HCT116 (cell line): ENCODE measurements at regions not wholly inside any gene's neighbourhood (a gene's known extent, or its start where the extent isn't known, plus 50 kb on each side); places are given as distances from the start of the nearest gene placed in this dataset.

Experiments
- ATAC-seq: fragments of 200-7000 bp; cut with Tn5 transposase; 2 replicates; pipeline ENCODE4 v1.9.1; 2020; ENCODE audit warnings: mild to moderate bottlenecking, moderate library complexity
- BruUV-seq: library from RNA; stranded (reverse); fragments of 400-500 nt; replicated peaks from 2 replicates; lab custom pipeline; 2021; lab: Mats Ljungman, UMichigan
- CTCF ChIA-PET: fragments of 300-600 bp; sonication (Branson Sonifier 250); formaldehyde crosslinking; loops from one replicate; lab custom pipeline; 2021; ENCODE audit warnings: antibody characterized with exemption; lab: Charles Lee
- POLR2A ChIA-PET: fragments of 300-600, 350-600 bp; sonication (Branson Sonifier 250); formaldehyde crosslinking; loops from one replicate; lab custom pipeline; 2021; ENCODE audit warnings: antibody characterized with exemption; lab: Charles Lee
- RAD21 ChIA-PET, 2 experiments: fragments of 300-600 bp; sonication (Branson Sonifier 250); formaldehyde crosslinking; loops; one replicate each; lab custom pipeline; 2023; ENCODE audit warnings: low total read pairs in 2 of 2; ENCODE audit not compliant: uncharacterized antibody in 2 of 2, unreplicated experiment in 2 of 2, low non-redundant PET in 1 of 2; lab: Charles Lee
- DNase-seq: peaks from one replicate; pipeline ENCODE4 v3.0.0-alpha.2; 2010; ENCODE audit warnings: low read depth, low spot score
- H2AFZ ChIP-seq: fragments of 200-600 bp; shearing (Covaris generic), sonication (generic); 2 replicates; pipeline ENCODE4 v1.6.1; 2017; ENCODE audit warnings: low read depth, mixed run types, mixed read lengths, antibody characterized with exemption, low read length; ENCODE audit not compliant: poor library complexity, severe bottlenecking
- H3K27ac ChIP-seq: 2 replicates; pipeline ENCODE4 v1.5.1; 2012; ENCODE audit warnings: low read depth, low read length
- H3K27me3 ChIP-seq: fragments of 200-600 bp; sonication (generic); 2 replicates; pipeline ENCODE4 v1.6.1; 2016; ENCODE audit warnings: mixed run types, low read length, mixed read lengths; ENCODE audit not compliant: insufficient read depth
- H3K36me3 ChIP-seq, 2 experiments: fragments of 200-500 bp in 1 of 2; fragments of 200-600 bp in 1 of 2; sonication (Bioruptor generic) in 1 of 2; sonication (generic) in 1 of 2; 2 replicates each; pipeline versions ENCODE4 v1.5.1 to v1.6.1; 2014 to 2016; ENCODE audit warnings: low read length in 2 of 2, inconsistent platforms in 1 of 2, mixed read lengths in 1 of 2, mixed run types in 1 of 2; ENCODE audit not compliant: insufficient read depth in 2 of 2, control insufficient read depth in 1 of 2
- H3K4me1 ChIP-seq, 2 experiments: fragments of 200-600 bp in 1 of 2; sonication (generic) in 1 of 2; 2 replicates each; pipeline versions ENCODE4 v1.5.1 to v1.6.1; 2012 to 2017; ENCODE audit warnings: low read length in 2 of 2, inconsistent platforms in 1 of 2, mild to moderate bottlenecking in 1 of 2, mixed read lengths in 1 of 2, mixed run types in 1 of 2, moderate library complexity in 1 of 2; ENCODE audit not compliant: insufficient read depth in 2 of 2, control insufficient read depth in 1 of 2
- H3K4me2 ChIP-seq: fragments of 200-600 bp; sonication (generic); 2 replicates; pipeline ENCODE4 v1.6.1; 2017; ENCODE audit warnings: mixed run types, low read length, mixed read lengths
- H3K4me3 ChIP-seq, 2 experiments: fragments of 200-600 bp in 1 of 2; sonication (generic) in 1 of 2; replicated peaks in 1 of 2; 2 replicates each; pipeline ENCODE4 v1.5.1; 2011 to 2016; ENCODE audit warnings: low read length in 2 of 2, control low read depth in 1 of 2, low read depth in 1 of 2, mild to moderate bottlenecking in 1 of 2, mixed read lengths in 1 of 2, mixed run types in 1 of 2
- H3K79me2 ChIP-seq: fragments of 200-600 bp; sonication (generic); 2 replicates; pipeline ENCODE4 v1.6.1; 2017; ENCODE audit warnings: mild to moderate bottlenecking, mixed run types, low read length, moderate library complexity, mixed read lengths; ENCODE audit not compliant: insufficient read depth
- H3K9ac ChIP-seq: fragments of 200-600 bp; sonication (generic); 2 replicates; pipeline ENCODE4 v1.6.1; 2016; ENCODE audit warnings: low read length, mixed read lengths
- H3K9me2 ChIP-seq: fragments of 200-600 bp; sonication (generic), shearing (Covaris generic); 2 replicates; pipeline ENCODE4 v1.6.1; 2017; ENCODE audit warnings: mixed run types, mild to moderate bottlenecking, moderate library complexity; ENCODE audit not compliant: insufficient read depth
- H3K9me3 ChIP-seq, 2 experiments: fragments of 200-500 bp in 1 of 2; fragments of 200-600 bp in 1 of 2; sonication (Bioruptor generic) in 1 of 2; sonication (generic) in 1 of 2; 2 replicates each; pipeline ENCODE4 v1.6.1; 2014 to 2017; ENCODE audit warnings: low read length in 2 of 2, mixed read lengths in 2 of 2, inconsistent platforms in 1 of 2, low read depth in 1 of 2, mild to moderate bottlenecking in 1 of 2, mixed run types in 1 of 2, moderate library complexity in 1 of 2; ENCODE audit not compliant: control insufficient read depth in 1 of 2, insufficient read depth in 1 of 2
- H4K20me1 ChIP-seq: fragments of 200-600 bp; sonication (generic), shearing (Covaris generic); 2 replicates; pipeline ENCODE4 v1.6.1; 2017; ENCODE audit warnings: mixed run types, mild to moderate bottlenecking, moderate library complexity; ENCODE audit not compliant: insufficient read depth
- CBX3 ChIP-seq: IDR thresholded peaks from 2 replicates; pipeline ENCODE4 v1.6.1; 2012; ENCODE audit warnings: low read depth
- CEBPB ChIP-seq: IDR thresholded peaks from 2 replicates; pipeline ENCODE4 v1.6.1; 2012; ENCODE audit warnings: low read depth
- ELF1 ChIP-seq: IDR thresholded peaks from 2 replicates; pipeline ENCODE4 v1.6.1; 2012; ENCODE audit warnings: low read depth, borderline replicate concordance
- EZH2 ChIP-seq: fragments of 200-600 bp; sonication (generic); IDR thresholded peaks from 2 replicates; pipeline ENCODE4 v1.6.1; 2017; ENCODE audit warnings: antibody characterized with exemption, mixed run types
- EZH2phosphoT487 ChIP-seq: fragments of 200-600 bp; IDR thresholded peaks from 2 replicates; pipeline ENCODE4 v1.6.1; 2018; ENCODE audit warnings: antibody characterized with exemption, borderline replicate concordance
- POLR2A ChIP-seq: IDR thresholded peaks from 2 replicates; pipeline ENCODE4 v1.7.0; 2011; ENCODE audit warnings: borderline replicate concordance; ENCODE audit not compliant: insufficient read depth, insufficient read length; ENCODE audit errors: extremely low read depth
- SIN3A ChIP-seq: IDR thresholded peaks from 2 replicates; pipeline ENCODE4 v1.6.1; 2012; ENCODE audit warnings: low read depth
- SRF ChIP-seq: IDR thresholded peaks from 2 replicates; pipeline ENCODE4 v1.6.1; 2012; ENCODE audit warnings: low read depth
- ZFX ChIP-seq: fragments of 450-650 bp; IDR thresholded peaks from 2 replicates; pipeline ENCODE4 v1.6.1; 2017
- ZNF274 ChIP-seq: fragments of 200-500 bp; sonication (Bioruptor generic); IDR thresholded peaks from 2 replicates; pipeline ENCODE4 v1.6.1; 2014; ENCODE audit warnings: mild to moderate bottlenecking, low read depth, low read length, inconsistent platforms
- intact Hi-C: fragments of 100-400 bp; cut with micrococcal nuclease; formaldehyde crosslinking; loops from 2 replicates; pipeline ENCODE4 v1.10.0; 2022
- TF ChIP-seq, protein P1 (sequence below): IDR thresholded peaks from 2 replicates; pipeline ENCODE4 v1.6.1; 2012; ENCODE audit warnings: low read depth
- TF ChIP-seq, protein P2 (sequence below): IDR thresholded peaks from 2 replicates; pipeline ENCODE4 v1.6.1; 2011; ENCODE audit warnings: mild to moderate bottlenecking, low read length, moderate library complexity; ENCODE audit not compliant: insufficient replicate concordance; ENCODE audit errors: extremely low read depth
- TF ChIP-seq, protein P3 (sequence below), 3 experiments: fragments of 200-600 bp in 1 of 3; sonication (generic) in 1 of 3; IDR thresholded peaks in 2 of 3; conservative IDR thresholded peaks in 1 of 3; 2 replicates each; pipeline ENCODE4 v1.5.1; 2012 to 2017; ENCODE audit warnings: low read depth in 2 of 3, low read length in 2 of 3, antibody characterized with exemption in 1 of 3, borderline replicate concordance in 1 of 3, control low read depth in 1 of 3, mild to moderate bottlenecking in 1 of 3, mixed read lengths in 1 of 3, mixed run types in 1 of 3, moderate library complexity in 1 of 3; ENCODE audit not compliant: insufficient read depth in 1 of 3
- TF ChIP-seq, protein P4 (sequence below): IDR thresholded peaks from 2 replicates; pipeline ENCODE4 v1.6.1; 2012

DNA sequence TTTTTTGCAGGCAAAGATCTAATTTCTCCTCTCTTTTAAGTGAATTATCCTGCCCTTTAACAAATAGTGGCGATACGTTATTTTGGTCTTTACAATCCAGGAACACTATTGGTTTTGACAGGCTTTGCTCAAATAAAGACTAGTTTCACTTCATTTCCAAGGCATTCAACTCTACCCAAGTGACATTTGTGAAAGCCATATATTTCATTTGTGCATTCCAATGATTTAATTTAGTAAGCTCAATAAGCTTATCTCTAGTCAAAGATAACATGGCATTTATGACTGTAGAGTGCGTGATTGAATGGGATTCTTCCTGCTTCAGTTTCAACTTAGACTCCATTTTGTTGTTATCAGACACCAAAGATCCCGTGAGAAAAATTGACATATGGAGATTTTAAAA, 959.8 kb downstream of the ADGRL3 start:
- ATAC-seq: no peak
- Histone ChIP-seq H3K4me3 (no peak overlapping the region), H3K9me2 (no peaks in the 10 kb centered on the region), H3K9ac (no peak overlapping the region), H3K4me2 (no peak overlapping the region), H3K27ac (no peak overlapping the region), H3K27me3 (no peaks in the 10 kb centered on the region), H2AFZ (no peak overlapping the region), H3K79me2 (no peaks in the 10 kb centered on the region), H3K9me3 (peaks cover 16 to 28% of the 10 kb centered on the region in 2 experiments), H3K36me3 (no peaks in the 10 kb centered on the region), H4K20me1 (no peaks in the 10 kb centered on the region), H3K4me1 (no peaks in the 10 kb centered on the region)
- POLR2A ChIA-PET: no interaction called here
- CTCF ChIA-PET: no interaction called here
- RAD21 ChIA-PET: no interaction called here
- intact Hi-C loops: no loop called here
- no TSS peak for BruUV-seq
- DNase-seq: no peak
- TF ChIP-seq CEBPB: no peak

DNA sequence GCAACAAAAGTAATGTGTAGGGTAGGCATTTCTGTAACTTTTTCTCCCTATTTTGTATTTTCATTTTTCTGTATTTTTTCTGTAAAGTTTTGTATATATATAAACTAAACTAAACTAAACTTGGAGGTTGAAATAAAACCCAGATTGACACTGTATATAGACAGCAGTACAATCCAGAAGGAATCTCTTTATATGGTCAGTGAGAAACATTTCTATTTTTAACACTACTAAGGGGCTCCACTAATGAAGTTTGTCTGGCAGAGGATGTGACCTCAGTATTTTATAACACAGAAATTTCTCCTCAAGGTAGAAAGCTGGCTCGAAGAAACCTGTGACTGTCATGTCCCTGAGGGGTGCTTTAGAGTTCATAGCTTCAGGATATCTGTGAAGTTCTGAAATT, 959.2 kb downstream of the ADGRL3 start:
- CTCF ChIA-PET: no interaction called here
- ATAC-seq (no peak), DNase-seq (no peak)
- H3K9me3 ChIP-seq: peaks cover 16 to 28% of the 10 kb centered on the region in 2 experiments
- no peaks in the 10 kb centered on the region for H3K79me2 ChIP-seq
- no TSS peak for BruUV-seq
- no peak overlapping the region for H2AFZ ChIP-seq
- POLR2A ChIA-PET: no interaction called here
- no peaks in the 10 kb centered on the region for H3K27me3 ChIP-seq
- H3K9me2 ChIP-seq: no peaks in the 10 kb centered on the region
- no peaks in the 10 kb centered on the region for H3K36me3 ChIP-seq
- no peak overlapping the region for H3K4me2 ChIP-seq
- intact Hi-C loops: no loop called here
- no peak overlapping the region for H3K9ac ChIP-seq
- H4K20me1 ChIP-seq: no peaks in the 10 kb centered on the region
- H3K27ac ChIP-seq: no peak overlapping the region
- H3K4me3 ChIP-seq: no peak overlapping the region
- no peaks in the 10 kb centered on the region for H3K4me1 ChIP-seq
- RAD21 ChIA-PET: no interaction called here
- TF ChIP-seq SRF: no peak
- no peak for TF ChIP-seq CEBPB
- TF ChIP-seq CBX3: no peak
- TF ChIP-seq, protein P1, sequence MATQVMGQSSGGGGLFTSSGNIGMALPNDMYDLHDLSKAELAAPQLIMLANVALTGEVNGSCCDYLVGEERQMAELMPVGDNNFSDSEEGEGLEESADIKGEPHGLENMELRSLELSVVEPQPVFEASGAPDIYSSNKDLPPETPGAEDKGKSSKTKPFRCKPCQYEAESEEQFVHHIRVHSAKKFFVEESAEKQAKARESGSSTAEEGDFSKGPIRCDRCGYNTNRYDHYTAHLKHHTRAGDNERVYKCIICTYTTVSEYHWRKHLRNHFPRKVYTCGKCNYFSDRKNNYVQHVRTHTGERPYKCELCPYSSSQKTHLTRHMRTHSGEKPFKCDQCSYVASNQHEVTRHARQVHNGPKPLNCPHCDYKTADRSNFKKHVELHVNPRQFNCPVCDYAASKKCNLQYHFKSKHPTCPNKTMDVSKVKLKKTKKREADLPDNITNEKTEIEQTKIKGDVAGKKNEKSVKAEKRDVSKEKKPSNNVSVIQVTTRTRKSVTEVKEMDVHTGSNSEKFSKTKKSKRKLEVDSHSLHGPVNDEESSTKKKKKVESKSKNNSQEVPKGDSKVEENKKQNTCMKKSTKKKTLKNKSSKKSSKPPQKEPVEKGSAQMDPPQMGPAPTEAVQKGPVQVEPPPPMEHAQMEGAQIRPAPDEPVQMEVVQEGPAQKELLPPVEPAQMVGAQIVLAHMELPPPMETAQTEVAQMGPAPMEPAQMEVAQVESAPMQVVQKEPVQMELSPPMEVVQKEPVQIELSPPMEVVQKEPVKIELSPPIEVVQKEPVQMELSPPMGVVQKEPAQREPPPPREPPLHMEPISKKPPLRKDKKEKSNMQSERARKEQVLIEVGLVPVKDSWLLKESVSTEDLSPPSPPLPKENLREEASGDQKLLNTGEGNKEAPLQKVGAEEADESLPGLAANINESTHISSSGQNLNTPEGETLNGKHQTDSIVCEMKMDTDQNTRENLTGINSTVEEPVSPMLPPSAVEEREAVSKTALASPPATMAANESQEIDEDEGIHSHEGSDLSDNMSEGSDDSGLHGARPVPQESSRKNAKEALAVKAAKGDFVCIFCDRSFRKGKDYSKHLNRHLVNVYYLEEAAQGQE: no peak
- no peak for TF ChIP-seq EZH2
- TF ChIP-seq, protein P2, sequence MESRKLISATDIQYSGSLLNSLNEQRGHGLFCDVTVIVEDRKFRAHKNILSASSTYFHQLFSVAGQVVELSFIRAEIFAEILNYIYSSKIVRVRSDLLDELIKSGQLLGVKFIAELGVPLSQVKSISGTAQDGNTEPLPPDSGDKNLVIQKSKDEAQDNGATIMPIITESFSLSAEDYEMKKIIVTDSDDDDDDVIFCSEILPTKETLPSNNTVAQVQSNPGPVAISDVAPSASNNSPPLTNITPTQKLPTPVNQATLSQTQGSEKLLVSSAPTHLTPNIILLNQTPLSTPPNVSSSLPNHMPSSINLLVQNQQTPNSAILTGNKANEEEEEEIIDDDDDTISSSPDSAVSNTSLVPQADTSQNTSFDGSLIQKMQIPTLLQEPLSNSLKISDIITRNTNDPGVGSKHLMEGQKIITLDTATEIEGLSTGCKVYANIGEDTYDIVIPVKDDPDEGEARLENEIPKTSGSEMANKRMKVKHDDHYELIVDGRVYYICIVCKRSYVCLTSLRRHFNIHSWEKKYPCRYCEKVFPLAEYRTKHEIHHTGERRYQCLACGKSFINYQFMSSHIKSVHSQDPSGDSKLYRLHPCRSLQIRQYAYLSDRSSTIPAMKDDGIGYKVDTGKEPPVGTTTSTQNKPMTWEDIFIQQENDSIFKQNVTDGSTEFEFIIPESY: no peak
- TF ChIP-seq ZFX: no peak
- TF ChIP-seq POLR2A: no peak
- TF ChIP-seq ELF1: no peak
- TF ChIP-seq, protein P3, sequence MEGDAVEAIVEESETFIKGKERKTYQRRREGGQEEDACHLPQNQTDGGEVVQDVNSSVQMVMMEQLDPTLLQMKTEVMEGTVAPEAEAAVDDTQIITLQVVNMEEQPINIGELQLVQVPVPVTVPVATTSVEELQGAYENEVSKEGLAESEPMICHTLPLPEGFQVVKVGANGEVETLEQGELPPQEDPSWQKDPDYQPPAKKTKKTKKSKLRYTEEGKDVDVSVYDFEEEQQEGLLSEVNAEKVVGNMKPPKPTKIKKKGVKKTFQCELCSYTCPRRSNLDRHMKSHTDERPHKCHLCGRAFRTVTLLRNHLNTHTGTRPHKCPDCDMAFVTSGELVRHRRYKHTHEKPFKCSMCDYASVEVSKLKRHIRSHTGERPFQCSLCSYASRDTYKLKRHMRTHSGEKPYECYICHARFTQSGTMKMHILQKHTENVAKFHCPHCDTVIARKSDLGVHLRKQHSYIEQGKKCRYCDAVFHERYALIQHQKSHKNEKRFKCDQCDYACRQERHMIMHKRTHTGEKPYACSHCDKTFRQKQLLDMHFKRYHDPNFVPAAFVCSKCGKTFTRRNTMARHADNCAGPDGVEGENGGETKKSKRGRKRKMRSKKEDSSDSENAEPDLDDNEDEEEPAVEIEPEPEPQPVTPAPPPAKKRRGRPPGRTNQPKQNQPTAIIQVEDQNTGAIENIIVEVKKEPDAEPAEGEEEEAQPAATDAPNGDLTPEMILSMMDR (IDR thresholded peaks at IDR 0.05 in 2 of 3, conservative IDR thresholded peaks at IDR 0.05 in 1 of 3; ENCODE audit: borderline replicate concordance in 1 of 3, insufficient read depth in 1 of 3, low read depth in 2 of 3, low read length in 2 of 3): no peak
- TF ChIP-seq ZNF274: no peak
- no peak for TF ChIP-seq EZH2phosphoT487
- TF ChIP-seq, protein P4, sequence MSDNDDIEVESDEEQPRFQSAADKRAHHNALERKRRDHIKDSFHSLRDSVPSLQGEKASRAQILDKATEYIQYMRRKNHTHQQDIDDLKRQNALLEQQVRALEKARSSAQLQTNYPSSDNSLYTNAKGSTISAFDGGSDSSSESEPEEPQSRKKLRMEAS: no peak
- no peak for TF ChIP-seq SIN3A
